Ammon's horn (tissue), 1 donor: ENCODE measurements at regions not wholly inside any gene's neighbourhood (a gene's known extent, or its start where the extent isn't known, plus 50 kb on each side); places are given as distances from the start of the nearest gene placed in this dataset.
"Not testable (repeated sequence)": the region's sequence is repeated elsewhere in the genome, so short reads cannot be mapped to it uniquely, and the experiment has no call there.

Experiments used
- DNase-seq: peaks from one replicate; pipeline ENCODE4 v3.0.0-alpha.2; 2016; ENCODE audit warnings: low spot score

DNA sequence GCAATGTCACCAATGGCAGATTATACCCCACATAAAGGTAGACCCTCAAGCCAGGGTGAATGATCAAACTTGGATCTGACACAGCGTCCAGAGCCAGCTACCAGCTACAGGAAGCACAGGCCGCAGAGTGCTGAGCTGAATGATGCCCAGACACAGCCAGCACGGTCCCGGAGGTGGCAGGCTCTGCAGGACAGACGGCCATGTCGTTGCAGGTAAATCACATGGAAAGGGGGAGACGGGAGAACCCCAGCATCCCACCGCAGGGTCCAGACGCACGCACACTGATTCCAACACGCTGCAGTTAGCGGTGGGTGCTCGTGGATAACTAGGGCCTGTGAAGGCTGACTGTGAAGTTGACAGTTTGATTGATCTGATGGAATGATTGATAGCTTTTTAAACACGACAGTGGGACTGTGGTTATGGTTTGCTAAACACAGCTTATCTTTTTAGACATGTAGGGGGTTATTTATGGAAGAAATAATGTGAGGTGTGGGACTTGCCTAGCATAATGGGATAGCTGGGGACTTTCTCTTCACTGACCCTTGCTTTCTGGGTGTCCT lies 228.5 kb downstream of the ERMARD start:
- DNase-seq, result no peak

DNA sequence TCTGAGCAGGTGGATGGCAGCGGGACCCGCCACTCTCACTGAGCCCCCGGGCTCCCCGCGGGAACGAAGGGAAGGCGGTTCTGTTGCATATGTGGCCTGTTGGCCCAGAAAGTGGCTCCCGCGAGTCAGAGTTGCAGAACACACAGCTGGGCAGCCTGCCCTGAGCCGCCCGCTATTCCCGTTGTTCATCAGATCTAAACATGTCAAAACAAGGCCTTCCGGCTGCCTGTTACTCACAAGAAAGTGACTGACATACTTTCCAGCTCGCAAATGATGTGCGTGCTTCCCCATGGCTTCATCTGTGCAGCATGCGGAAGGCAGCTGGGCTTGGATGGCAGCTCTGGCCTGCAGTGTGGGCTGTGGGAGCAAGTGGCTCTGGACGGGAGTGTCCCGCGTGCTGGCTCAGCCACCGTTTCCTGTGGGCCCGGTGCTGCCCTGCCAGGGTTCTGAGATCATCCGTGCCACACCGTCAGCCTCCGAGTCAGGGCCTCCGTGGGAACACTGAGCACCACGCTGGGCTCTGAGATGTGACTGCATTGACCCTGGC lies 227.3 kb downstream of the ERMARD start:
- no peak for DNase-seq

DNA sequence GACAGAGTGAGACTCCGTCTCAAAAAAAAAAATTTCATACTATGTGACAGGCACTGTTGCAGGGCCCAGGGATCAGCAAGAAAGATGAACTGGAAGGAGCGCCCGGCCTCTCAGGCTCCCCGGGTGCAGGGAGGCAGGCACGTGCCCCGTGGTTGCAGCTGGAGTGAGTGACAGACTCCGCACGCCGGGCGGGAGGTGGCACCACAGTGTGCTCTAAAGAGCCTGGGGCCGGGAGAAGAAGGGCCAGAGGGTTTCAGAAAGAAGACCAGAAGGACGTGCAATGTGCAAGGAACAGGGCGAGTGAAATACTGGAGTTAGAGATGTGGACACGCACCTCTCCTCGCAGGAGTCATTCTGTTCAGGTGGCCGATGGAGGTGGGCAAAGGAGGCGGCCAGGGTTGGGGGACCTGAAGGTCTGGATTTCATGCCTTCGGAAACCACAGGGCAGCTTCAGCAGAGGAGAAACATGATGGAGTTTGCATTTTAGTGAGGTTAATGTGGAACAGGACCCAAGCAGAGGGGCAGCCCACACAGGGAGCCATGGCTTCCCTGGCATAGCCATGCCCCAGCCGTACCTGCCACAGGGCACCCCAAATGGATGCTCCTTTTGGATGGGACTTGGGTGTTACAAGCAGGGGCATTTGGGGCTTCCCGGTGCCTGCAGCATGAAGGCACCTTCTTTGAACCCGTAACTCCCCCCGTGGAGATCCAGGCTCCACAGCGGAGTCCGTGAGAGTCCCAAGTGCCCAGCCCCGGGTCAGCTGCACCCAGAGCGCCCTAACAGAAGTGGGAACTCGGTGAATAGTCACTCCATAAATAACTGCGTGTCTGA lies 226.2 kb downstream of the ERMARD start:
- DNase-seq, result no peak

- DNase-seq, result no peak
Measured at GRCh38 chr6:169976301-169977081, 225.1 kb downstream of the ERMARD start.

DNA sequence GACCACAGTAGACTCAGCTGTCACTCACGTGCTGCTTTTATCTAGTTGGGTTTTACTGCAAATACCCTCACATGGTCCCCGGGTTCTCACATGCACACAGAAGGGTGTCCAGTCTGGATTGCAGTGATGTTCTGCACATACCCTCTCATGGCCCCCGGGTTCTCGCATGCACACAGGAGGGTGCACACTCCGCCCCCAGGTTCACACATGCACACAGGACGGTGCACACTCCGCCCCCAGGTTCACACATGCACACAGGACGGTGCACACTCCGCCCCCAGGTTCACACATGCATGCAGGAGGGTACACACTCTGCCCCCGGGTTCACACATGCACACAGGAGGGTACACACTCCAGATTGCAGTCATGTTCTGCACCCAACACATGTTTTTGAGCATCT lies 224.3 kb downstream of the ERMARD start:
- DNase-seq, result no peak

- no peak for DNase-seq
Measured at GRCh38 chr6:169975286-169975685, 223.9 kb downstream of the ERMARD start.

DNA sequence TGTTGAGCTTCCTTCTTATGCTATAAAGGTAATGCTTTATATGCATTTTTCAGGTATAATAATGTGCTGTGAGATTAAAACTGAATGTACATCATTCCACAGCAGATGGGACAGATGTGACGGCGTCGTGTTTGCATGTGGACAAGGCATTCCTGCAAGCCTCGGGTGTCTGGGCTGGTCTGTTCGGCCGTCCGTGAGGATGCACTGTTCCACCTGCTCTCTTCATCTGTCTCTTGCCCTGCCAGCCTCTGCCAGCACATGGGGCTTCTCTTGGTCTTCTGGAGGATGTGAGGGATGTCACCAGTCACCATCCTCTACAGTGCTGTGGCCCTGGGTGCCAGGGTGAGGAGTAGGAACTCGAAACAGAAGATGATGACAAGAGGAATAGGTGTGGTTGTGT lies 223.2 kb downstream of the ERMARD start:
- DNase-seq, result no peak

DNA sequence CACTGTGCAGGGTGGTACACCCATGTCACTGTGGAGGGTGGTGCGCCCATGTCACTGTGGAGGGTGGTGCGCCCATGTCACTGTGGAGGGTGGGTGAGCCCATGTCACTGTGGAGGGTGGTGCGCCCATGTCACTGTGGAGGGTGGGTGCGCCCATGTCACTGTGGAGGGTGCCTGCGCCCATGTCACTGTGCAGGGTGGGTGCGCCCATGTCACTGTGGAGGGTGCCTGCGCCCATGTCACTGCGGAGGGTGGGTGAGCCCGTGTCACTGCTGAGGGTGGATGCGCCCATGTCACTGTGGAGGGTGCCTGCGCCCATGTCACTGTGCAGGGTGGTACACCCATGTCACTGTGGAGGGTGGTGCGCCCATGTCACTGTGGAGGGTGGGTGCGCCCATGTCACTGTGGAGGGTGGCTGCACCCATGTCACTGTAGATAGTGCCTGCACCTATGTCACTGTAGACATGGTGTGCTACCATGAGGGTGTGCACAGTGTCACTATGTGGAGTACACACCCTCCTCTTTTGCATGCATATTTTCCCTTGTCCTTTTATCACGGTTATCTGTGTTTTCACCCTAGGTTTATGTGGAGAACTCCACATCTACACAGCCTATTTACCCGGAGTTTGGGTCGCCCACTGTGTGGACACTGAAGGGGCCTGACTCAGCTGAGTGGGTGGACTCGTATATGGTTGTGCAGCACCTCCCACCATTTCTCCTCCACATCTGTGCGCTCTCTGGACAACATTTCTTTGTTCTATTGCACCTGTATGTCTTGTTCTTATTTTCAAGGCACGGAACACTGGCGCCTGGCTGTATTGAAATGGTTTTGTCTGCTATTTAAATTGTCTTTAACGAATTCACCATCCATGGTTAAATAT lies 222.4 kb downstream of the ERMARD start:
- DNase-seq, result not testable (repeated sequence)

GRCh38 chr6:169972736-169973135 lies 221.3 kb downstream of the ERMARD start:
- no peak for DNase-seq

DNA sequence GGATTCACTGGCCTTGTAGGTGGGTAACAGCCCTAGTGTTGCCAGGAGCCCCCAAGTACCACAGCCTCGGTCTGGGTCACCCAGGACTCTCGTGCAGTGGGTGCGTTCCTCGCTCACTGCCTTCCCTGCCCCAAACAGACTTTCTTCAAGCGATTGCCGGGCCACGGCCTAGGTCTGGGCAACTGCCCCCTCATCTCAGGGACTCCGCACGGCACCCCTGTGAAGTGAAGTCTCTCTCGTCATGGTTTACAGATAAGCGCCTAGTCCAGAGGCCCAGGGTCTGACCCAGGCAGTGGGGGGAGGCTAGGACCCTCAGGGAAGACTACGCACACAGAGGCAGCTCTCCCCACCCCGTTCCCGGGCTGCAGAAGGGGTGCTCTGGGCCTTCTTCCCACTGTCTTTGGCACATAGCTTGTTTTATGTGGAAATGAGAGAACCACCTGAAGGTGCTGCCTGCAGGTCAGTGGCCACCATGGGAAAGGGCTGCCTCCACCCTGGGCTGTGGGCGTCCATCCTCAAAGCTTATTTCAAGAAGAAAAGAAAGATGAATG lies 220.8 kb downstream of the ERMARD start:
- no peak for DNase-seq

DNA sequence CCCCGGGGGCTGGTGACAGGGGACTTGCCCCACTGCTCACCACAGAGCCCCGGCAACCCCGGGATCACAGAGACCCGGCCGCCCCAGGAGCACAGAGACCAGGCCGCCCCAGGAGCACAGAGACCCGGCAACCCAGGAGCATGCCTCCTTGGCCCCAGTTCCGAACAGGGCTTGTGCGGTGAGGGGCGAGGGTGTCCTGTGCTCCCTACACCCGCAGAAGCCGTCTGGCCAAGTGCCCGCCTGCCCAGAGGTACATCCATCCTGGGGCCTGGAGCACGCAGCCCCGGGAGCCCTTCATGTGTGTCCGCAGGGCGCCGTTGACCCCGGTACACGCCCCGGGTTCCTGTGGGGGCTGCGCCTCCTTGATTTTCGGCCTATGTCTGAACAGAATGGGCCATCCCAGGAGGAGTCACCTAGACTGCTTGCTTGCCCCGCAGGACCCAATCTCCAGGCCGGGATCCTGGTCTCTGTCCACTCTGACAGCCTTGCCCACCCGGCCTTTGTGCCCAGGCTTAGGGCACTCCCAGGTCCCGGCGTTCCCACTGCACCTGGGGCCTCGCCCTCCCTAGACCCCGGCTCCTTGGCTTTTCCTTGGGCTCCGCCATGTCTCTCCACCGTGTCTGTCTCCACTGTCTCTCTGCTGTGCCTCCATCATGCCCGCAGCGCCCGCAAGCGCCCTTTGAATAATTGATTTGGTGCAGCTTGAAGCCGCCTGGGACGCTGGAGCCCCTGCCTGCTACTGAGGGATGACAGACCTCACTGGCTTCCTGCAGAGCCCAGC lies 219.8 kb downstream of the ERMARD start:
- DNase-seq, result no peak

- no peak for DNase-seq
Measured at GRCh38 chr6:169970306-169970988, 219.0 kb downstream of the ERMARD start.

- no peak for DNase-seq
Measured at GRCh38 chr6:169969372-169970099, 218.1 kb downstream of the ERMARD start.

GRCh38 chr6:169968541-169969270 lies 217.3 kb downstream of the ERMARD start:
- DNase-seq, result no peak

GRCh38 chr6:169967687-169968086 lies 216.3 kb downstream of the ERMARD start:
- no peak for DNase-seq

DNA sequence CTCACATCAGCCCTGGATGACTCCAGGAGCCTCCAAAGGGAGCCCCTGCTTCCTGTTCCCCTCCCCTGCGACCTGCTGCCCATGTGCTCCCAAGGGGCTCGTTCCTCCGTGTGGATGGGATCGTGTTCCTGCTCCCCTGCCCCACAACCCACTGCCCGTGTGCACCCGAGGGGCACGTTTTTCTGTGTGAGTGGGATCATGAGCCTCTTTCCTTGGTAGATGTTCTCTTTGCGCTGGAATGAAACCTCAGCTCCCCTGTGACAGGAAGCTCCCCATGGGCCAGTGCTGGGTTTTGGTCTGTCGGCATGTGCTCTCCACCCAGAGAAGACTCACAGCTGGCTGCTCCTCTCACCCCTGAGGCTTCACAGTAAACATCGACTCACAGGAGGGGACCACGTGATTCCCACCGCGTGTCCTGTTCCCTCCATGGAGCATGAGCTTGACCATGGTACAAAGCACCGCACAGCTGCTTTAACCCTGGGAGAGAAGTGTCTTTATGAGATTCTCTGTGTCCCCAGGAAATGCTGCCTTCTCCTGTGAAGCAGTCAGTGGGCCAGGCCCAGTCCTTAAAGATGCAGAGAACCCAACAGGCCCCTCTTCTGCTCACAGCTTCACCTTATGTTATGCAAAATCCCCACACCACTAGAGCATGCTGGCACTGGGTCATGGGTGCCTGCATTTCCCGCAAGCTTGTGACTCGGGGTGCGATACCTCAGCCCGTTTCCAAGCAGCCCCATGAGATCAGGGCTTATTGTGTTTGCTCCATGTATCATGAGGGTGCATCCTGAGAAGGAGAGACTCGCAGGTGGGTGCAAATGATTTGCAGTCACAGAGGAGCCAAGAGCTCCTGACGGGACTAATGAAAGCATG lies 215.1 kb downstream of the ERMARD start:
- no peak for DNase-seq

- DNase-seq, result no peak
Measured at GRCh38 chr6:169965657-169966311, 214.4 kb downstream of the ERMARD start.
